ENCODE measurements at regions not wholly inside any gene's neighbourhood (a gene's known extent, or its start where the extent isn't known, plus 50 kb on each side); places are given as distances from the start of the nearest gene placed in this dataset.
"Not testable (repeated sequence)": the region's sequence is repeated elsewhere in the genome, so short reads cannot be mapped to it uniquely, and the experiment has no call there.

- DNase-seq (ENCODE audit: low read depth) = not testable (repeated sequence)
Observed at GRCh38 chr3:156048483-156048882, 71.9 kb upstream of the KCNAB1 start.

GRCh38 chr3:156050918-156051317, 69.5 kb upstream of the KCNAB1 start:
- DNase-seq (ENCODE audit: low read depth) = peak; percentile 28

GRCh38 chr3:156051651-156052050, 68.7 kb upstream of the KCNAB1 start:
- no peak for DNase-seq (ENCODE audit: low read depth)

GRCh38 chr3:156052115-156052514, 68.3 kb upstream of the KCNAB1 start:
- no peak for DNase-seq (ENCODE audit: low read depth)

GRCh38 chr3:156059950-156060501, 60.4 kb upstream of the KCNAB1 start:
- DNase-seq (ENCODE audit: low read depth) = no peak

GRCh38 chr3:156068151-156068550, 52.2 kb upstream of the KCNAB1 start:
- not testable (repeated sequence) for DNase-seq (ENCODE audit: low read depth)

GRCh38 chr3:156070028-156070427, 50.4 kb upstream of the KCNAB1 start:
- no peak for DNase-seq (ENCODE audit: low read depth)

All from ELR (cell line).